ENCODE measurements at regions not wholly inside any gene's neighbourhood (a gene's known extent, or its start where the extent isn't known, plus 50 kb on each side); places are given as distances from the start of the nearest gene placed in this dataset.

- H3K9ac ChIP-seq (ENCODE audit: low read length), result no peak overlapping the region
- H3K36me3 ChIP-seq (ENCODE audit: insufficient read depth, low read length), result no peaks in the 10 kb centered on the region
- H3K27me3 ChIP-seq (ENCODE audit: insufficient read depth, low read length), result no peaks in the 10 kb centered on the region
- H3K27ac ChIP-seq (ENCODE audit: low read depth, low read length, poor library complexity, severe bottlenecking), result no peak overlapping the region
- no peaks in the 10 kb centered on the region for H3K4me1 ChIP-seq (ENCODE audit: insufficient read depth, low read length, severe bottlenecking)
- H3K9me3 ChIP-seq (ENCODE audit: low read length), result no peaks in the 10 kb centered on the region
- H3K4me2 ChIP-seq (ENCODE audit: low read length), result no peak overlapping the region
- no peaks in the 10 kb centered on the region for H3K9me2 ChIP-seq (ENCODE audit: low read depth, low read length)
- H4K20me1 ChIP-seq (ENCODE audit: insufficient read depth, low read length), result no peaks in the 10 kb centered on the region
- no peaks in the 10 kb centered on the region for H3K79me2 ChIP-seq (ENCODE audit: insufficient read depth, low read length)
- H2AFZ ChIP-seq (ENCODE audit: low read length), result no peak overlapping the region
- no peak overlapping the region for H3K4me3 ChIP-seq (ENCODE audit: low read depth, low read length, poor library complexity, severe bottlenecking)
- no peak for TF ChIP-seq CTCF (IDR thresholded peaks at IDR 0.05; ENCODE audit: low read length)
- no peak for TF ChIP-seq EZH2 (IDR thresholded peaks at IDR 0.05; ENCODE audit: borderline replicate concordance, low read length)
- no peaks in the 10 kb centered on the region for H3F3A ChIP-seq (ENCODE audit: insufficient read depth, low read length)
Observed at GRCh38 chr15:91572110-91572509, 281.4 kb upstream of the SLCO3A1 start.

GRCh38 chr15:91576096-91576495 is 277.4 kb upstream of the SLCO3A1 start:
- no peak overlapping the region for H3K9ac ChIP-seq (ENCODE audit: low read length)
- H2AFZ ChIP-seq (ENCODE audit: low read length), result no peak overlapping the region
- H3K79me2 ChIP-seq (ENCODE audit: insufficient read depth, low read length), result no peaks in the 10 kb centered on the region
- H3F3A ChIP-seq (ENCODE audit: insufficient read depth, low read length), result no peaks in the 10 kb centered on the region
- TF ChIP-seq CTCF (IDR thresholded peaks at IDR 0.05; ENCODE audit: low read length), result no peak
- no peak for TF ChIP-seq EZH2 (IDR thresholded peaks at IDR 0.05; ENCODE audit: borderline replicate concordance, low read length)
- H4K20me1 ChIP-seq (ENCODE audit: insufficient read depth, low read length), result no peaks in the 10 kb centered on the region
- H3K27ac ChIP-seq (ENCODE audit: low read depth, low read length, poor library complexity, severe bottlenecking), result no peak overlapping the region
- H3K4me3 ChIP-seq (ENCODE audit: low read depth, low read length, poor library complexity, severe bottlenecking), result no peak overlapping the region
- no peaks in the 10 kb centered on the region for H3K9me3 ChIP-seq (ENCODE audit: low read length)
- no peaks in the 10 kb centered on the region for H3K4me1 ChIP-seq (ENCODE audit: insufficient read depth, low read length, severe bottlenecking)
- no peak overlapping the region for H3K4me2 ChIP-seq (ENCODE audit: low read length)
- H3K36me3 ChIP-seq (ENCODE audit: insufficient read depth, low read length), result no peaks in the 10 kb centered on the region
- no peaks in the 10 kb centered on the region for H3K27me3 ChIP-seq (ENCODE audit: insufficient read depth, low read length)
- H3K9me2 ChIP-seq (ENCODE audit: low read depth, low read length), result no peaks in the 10 kb centered on the region

- Histone ChIP-seq H3F3A (ENCODE audit: insufficient read depth, low read length) (no peaks in the 10 kb centered on the region), H4K20me1 (ENCODE audit: insufficient read depth, low read length) (no peaks in the 10 kb centered on the region), H3K4me1 (ENCODE audit: insufficient read depth, low read length, severe bottlenecking) (no peaks in the 10 kb centered on the region), H3K4me3 (ENCODE audit: low read depth, low read length, poor library complexity, severe bottlenecking) (no peak overlapping the region), H3K9ac (ENCODE audit: low read length) (no peak overlapping the region), H3K27ac (ENCODE audit: low read depth, low read length, poor library complexity, severe bottlenecking) (no peak overlapping the region), H3K4me2 (ENCODE audit: low read length) (no peak overlapping the region), H3K36me3 (ENCODE audit: insufficient read depth, low read length) (no peaks in the 10 kb centered on the region), H2AFZ (ENCODE audit: low read length) (no peak overlapping the region), H3K79me2 (ENCODE audit: insufficient read depth, low read length) (no peaks in the 10 kb centered on the region), H3K27me3 (ENCODE audit: insufficient read depth, low read length) (no peaks in the 10 kb centered on the region), H3K9me3 (ENCODE audit: low read length) (no peaks in the 10 kb centered on the region), H3K9me2 (ENCODE audit: low read depth, low read length) (no peaks in the 10 kb centered on the region)
- no peak for TF ChIP-seq CTCF (IDR thresholded peaks at IDR 0.05; ENCODE audit: low read length)
- no peak for TF ChIP-seq EZH2 (IDR thresholded peaks at IDR 0.05; ENCODE audit: borderline replicate concordance, low read length)
Observed at GRCh38 chr15:91578511-91578910, 275.0 kb upstream of the SLCO3A1 start.
